22Rv1 (cell line): ENCODE measurements at regions not wholly inside any gene's neighbourhood (a gene's known extent, or its start where the extent isn't known, plus 50 kb on each side); places are given as distances from the start of the nearest gene placed in this dataset.

Experiments used
- ZFX ChIP-seq: fragments of 450-650 bp; IDR thresholded peaks from 2 replicates; pipeline ENCODE4 v1.6.1; 2017; ENCODE audit warnings: antibody characterized with exemption, borderline replicate concordance
- TF ChIP-seq, protein P1 (sequence below): fragments of 450-650 bp; IDR thresholded peaks from 2 replicates; pipeline ENCODE4 v1.5.1; 2017; ENCODE audit warnings: mild to moderate bottlenecking

DNA sequence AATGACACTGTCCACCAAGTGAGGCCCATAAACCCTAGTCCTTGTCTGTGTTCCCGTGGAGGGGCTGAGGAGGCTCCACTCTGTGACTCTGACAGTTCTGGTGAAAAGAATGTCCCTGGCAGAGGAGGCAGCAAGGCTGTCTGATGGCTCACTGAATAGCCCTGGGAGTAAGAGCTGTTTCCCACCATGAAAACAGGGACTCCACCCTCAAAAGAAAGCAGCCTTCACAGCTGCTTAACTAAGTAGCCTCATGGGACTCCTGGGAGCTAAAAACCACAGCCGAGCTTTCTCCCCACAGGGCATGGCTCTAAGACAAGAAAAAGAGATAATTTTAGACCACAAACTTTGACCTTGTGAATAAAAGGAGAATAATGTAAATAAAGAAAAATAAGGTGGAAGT lies 135.1 kb upstream of the FRY start:
- TF ChIP-seq, protein P1, sequence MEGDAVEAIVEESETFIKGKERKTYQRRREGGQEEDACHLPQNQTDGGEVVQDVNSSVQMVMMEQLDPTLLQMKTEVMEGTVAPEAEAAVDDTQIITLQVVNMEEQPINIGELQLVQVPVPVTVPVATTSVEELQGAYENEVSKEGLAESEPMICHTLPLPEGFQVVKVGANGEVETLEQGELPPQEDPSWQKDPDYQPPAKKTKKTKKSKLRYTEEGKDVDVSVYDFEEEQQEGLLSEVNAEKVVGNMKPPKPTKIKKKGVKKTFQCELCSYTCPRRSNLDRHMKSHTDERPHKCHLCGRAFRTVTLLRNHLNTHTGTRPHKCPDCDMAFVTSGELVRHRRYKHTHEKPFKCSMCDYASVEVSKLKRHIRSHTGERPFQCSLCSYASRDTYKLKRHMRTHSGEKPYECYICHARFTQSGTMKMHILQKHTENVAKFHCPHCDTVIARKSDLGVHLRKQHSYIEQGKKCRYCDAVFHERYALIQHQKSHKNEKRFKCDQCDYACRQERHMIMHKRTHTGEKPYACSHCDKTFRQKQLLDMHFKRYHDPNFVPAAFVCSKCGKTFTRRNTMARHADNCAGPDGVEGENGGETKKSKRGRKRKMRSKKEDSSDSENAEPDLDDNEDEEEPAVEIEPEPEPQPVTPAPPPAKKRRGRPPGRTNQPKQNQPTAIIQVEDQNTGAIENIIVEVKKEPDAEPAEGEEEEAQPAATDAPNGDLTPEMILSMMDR: no peak
- TF ChIP-seq ZFX: no peak
